Lung (tissue), 11 donors: ENCODE measurements at regions not wholly inside any gene's neighbourhood (a gene's known extent, or its start where the extent isn't known, plus 50 kb on each side); places are given as distances from the start of the nearest gene placed in this dataset.

ENCODE experiments used
- ATAC-seq: fragments of 200-7000 bp; cut with Tn5 transposase; one replicate; pipeline ENCODE4 v1.9.1; 2020; ENCODE audit warnings: moderate number of reproducible peaks; ENCODE audit not compliant: insufficient read depth, low FRiP score
- DNase-seq, 3 donors: peaks; one replicate each; pipeline ENCODE4 v3.0.0-alpha.2; 2013 to 2017
- H3K27ac ChIP-seq, 2 donors: one replicate each; pipeline ENCODE4 v1.5.1; 2013; ENCODE audit warnings: mild to moderate bottlenecking in 2 of 2, moderate library complexity in 2 of 2, control low read depth in 1 of 2, inconsistent platforms in 1 of 2, low read depth in 1 of 2, low read length in 1 of 2
- H3K27me3 ChIP-seq, 3 donors: one replicate each; pipeline ENCODE4 v1.5.1; 2013; ENCODE audit warnings: low read length in 2 of 3; ENCODE audit not compliant: control insufficient read depth in 3 of 3, insufficient read depth in 3 of 3
- H3K36me3 ChIP-seq, 4 donors: one replicate each; pipeline ENCODE4 v1.5.1; 2013; ENCODE audit warnings: low read length in 4 of 4, mild to moderate bottlenecking in 1 of 4, moderate library complexity in 1 of 4; ENCODE audit not compliant: control insufficient read depth in 4 of 4, insufficient read depth in 4 of 4
- H3K4me1 ChIP-seq, 5 donors: one replicate each; pipeline ENCODE4 v1.5.1; 2013; ENCODE audit warnings: low read length in 5 of 5, mild to moderate bottlenecking in 2 of 5, moderate library complexity in 1 of 5; ENCODE audit not compliant: control insufficient read depth in 5 of 5, insufficient read depth in 5 of 5
- H3K4me3 ChIP-seq: one replicate; pipeline ENCODE4 v1.5.1; 2013; ENCODE audit warnings: mild to moderate bottlenecking, control low read depth, moderate library complexity
- H3K9ac ChIP-seq, 2 donors: one replicate each; pipeline ENCODE4 v1.5.1; 2013; ENCODE audit warnings: low read length in 2 of 2, control low read depth in 1 of 2; ENCODE audit not compliant: insufficient read depth in 1 of 2
- H3K9me3 ChIP-seq, 4 donors: one replicate each; pipeline ENCODE4 v1.5.1; 2013; ENCODE audit warnings: low read length in 3 of 4, mild to moderate bottlenecking in 1 of 4, moderate library complexity in 1 of 4; ENCODE audit not compliant: control insufficient read depth in 4 of 4, insufficient read depth in 3 of 4
- CTCF ChIP-seq: IDR thresholded peaks from 2 replicates; pipeline ENCODE4 v1.5.1; 2012; ENCODE audit warnings: mild to moderate bottlenecking; ENCODE audit errors: control extremely low read depth, extremely low read depth
- WGBS, 2 donors: extraction: QIAGEN DNeasy Blood & Tissue Kit; methylation state at CpG; one replicate each; pipeline ENCODE4 v1.1.7; 2013; 5-methylcytosine and 5-hydroxymethylcytosine counted together
- donor health status: control.
- donor health status: control.
- donor health status: Bipolar disorder and iron deficiency.
- donor health status: healthy.
- donor health status: DM: yes; HTN: yes; CAD: no.

GRCh38 chr9:81532251-81532650 lies 157.1 kb downstream of the TLE1 start:
- ATAC-seq (no peak), DNase-seq (no peak)
- TF ChIP-seq CTCF, result no peak
- H3K9ac ChIP-seq, result no peak overlapping the region
- no peaks in the 10 kb centered on the region for H3K4me1 ChIP-seq
- H3K36me3 ChIP-seq, result no peaks in the 10 kb centered on the region
- no peaks in the 10 kb centered on the region for H3K9me3 ChIP-seq
- H3K27ac ChIP-seq, result no peak overlapping the region
- H3K27me3 ChIP-seq, result peaks cover 0 to 3% (median 0%) of the 10 kb centered on the region in 3 donors
- 91 to 92% methylated on average over 4 of the region's 4 CpGs for whole genome bisulfite sequencing, 2 donors
- H3K4me3 ChIP-seq, result no peak overlapping the region

- no peak overlapping the region for H3K9ac ChIP-seq
- WGBS, 2 donors, result 80 to 90% methylated on average over 6 of the region's 6 CpGs
- no peaks in the 10 kb centered on the region for H3K36me3 ChIP-seq
- H3K27me3 ChIP-seq, result peaks cover 0 to 3% (median 0%) of the 10 kb centered on the region in 3 donors
- H3K4me1 ChIP-seq, result no peaks in the 10 kb centered on the region
- ATAC-seq (no peak), DNase-seq (no peak)
- no peaks in the 10 kb centered on the region for H3K9me3 ChIP-seq
- H3K27ac ChIP-seq, result no peak overlapping the region
- H3K4me3 ChIP-seq, result no peak overlapping the region
- no peak for TF ChIP-seq CTCF
Observed at GRCh38 chr9:81531511-81531910, 157.8 kb downstream of the TLE1 start.

GRCh38 chr9:81530846-81531245 lies 158.5 kb downstream of the TLE1 start:
- Histone ChIP-seq H3K4me3 (no peak overlapping the region), H3K27ac (no peak overlapping the region), H3K27me3 (no peaks in the 10 kb centered on the region), H3K9ac (no peak overlapping the region), H3K4me1 (no peaks in the 10 kb centered on the region), H3K36me3 (no peaks in the 10 kb centered on the region), H3K9me3 (no peaks in the 10 kb centered on the region)
- TF ChIP-seq CTCF, result no peak
- DNase-seq, result no peak
- 94 to 96% methylated on average over 4 of the region's 4 CpGs for WGBS, 2 donors
- no peak for ATAC-seq

- no peaks in the 10 kb centered on the region for H3K27me3 ChIP-seq
- no peak overlapping the region for H3K9ac ChIP-seq
- H3K27ac ChIP-seq, result no peak overlapping the region
- ATAC-seq (no peak), DNase-seq (no peak)
- no peaks in the 10 kb centered on the region for H3K36me3 ChIP-seq
- H3K4me1 ChIP-seq, result no peaks in the 10 kb centered on the region
- TF ChIP-seq CTCF, result no peak
- H3K9me3 ChIP-seq, result no peaks in the 10 kb centered on the region
- no peak overlapping the region for H3K4me3 ChIP-seq
- 85 to 87% methylated on average over 5 of the region's 5 CpGs for WGBS, 2 donors
Observed at GRCh38 chr9:81530310-81530810, 159.0 kb downstream of the TLE1 start.
